DMS79 treated with DMSO at 0.1 percent for 48 hours (cell line): ENCODE measurements at regions not wholly inside any gene's neighbourhood (a gene's known extent, or its start where the extent isn't known, plus 50 kb on each side); places are given as distances from the start of the nearest gene placed in this dataset.

ENCODE experiments used
- DNase-seq: peaks from one replicate; lab custom pipeline; 2025; lab: John Stamatoyannopoulos, UW

DNA sequence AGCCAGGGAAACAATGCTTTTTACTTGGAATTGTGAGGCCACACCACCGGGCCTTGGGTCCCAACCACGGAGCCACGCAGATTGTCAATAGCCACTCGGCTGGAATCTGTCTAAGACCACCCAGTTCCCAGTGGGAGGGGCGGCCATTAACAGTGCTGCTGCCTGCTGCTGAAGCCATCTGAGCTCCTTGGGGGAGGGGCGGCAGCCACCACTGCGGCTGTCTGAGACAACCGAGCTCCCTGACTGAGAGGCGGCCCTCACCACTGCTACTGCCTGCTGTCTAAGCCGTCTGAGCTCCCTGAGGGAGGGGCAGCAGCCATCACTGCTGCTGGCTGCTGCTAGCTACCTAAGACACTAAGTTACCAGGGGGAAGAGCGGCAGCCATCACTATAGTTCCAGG is 64.3 kb downstream of the DMRTA2 start:
- no peak for DNase-seq

GRCh38 chr1:50357186-50357585 is 66.1 kb downstream of the DMRTA2 start:
- DNase-seq = no peak

DNA sequence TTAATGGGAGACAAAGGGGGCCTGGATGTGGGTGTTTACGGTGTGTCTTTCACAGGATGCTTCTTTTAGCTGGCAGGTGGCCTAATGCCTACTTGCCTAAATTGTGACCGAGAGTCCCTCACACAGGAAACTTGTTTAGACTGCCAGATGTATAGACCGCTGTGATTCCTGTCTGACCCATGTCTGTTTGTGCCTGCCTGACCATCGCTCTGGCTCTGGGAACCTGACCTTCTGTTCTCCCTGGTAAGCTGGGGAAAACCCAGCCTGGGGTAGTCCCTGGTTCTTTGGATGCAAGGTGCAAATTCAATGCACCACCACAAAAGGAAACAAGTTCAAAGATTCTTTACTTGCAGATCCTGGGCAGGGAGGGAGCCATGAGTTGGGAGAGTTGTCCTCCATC is 68.4 kb downstream of the DMRTA2 start:
- no peak for DNase-seq

GRCh38 chr1:50352428-50352827 is 70.8 kb downstream of the DMRTA2 start:
- DNase-seq = no peak

DNA sequence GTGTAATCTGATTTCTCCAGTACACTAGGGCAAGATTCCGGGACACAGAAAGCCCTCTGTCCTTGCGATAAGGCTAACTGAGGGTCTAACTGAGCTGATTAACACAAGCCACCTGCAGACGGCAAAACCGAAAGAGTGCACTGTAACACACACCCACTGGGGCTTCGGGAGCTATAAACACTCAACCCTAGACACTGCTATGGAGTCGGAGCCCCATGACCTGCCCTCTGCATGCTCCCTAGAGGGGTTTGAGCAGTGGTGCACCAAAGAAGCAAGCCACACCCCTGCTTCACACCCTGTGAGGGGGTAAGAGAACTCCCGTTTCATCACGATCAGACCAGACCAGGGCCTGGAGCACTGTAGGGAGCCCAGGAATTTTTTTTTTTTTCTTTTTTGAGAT is 72.4 kb downstream of the DMRTA2 start:
- no peak for DNase-seq

- no peak for DNase-seq
Observed at GRCh38 chr1:50350421-50350820, 72.8 kb downstream of the DMRTA2 start.

DNA sequence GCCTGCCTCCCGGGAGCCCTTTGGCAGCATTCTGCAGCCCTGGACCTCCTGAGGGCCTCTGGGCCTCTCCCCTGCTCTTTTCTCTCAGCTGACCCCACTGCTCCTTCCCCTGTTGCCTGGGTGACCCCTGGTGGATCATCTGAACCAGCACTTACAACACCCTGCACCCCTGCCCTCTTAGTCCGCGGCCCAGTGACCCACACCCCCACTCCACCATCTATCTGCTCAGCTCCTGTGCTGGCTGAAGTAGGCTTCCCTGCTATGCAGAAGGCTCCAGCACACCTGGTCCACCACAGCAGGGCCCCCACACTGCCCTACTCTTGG is 74.0 kb downstream of the DMRTA2 start:
- no peak for DNase-seq

DNA sequence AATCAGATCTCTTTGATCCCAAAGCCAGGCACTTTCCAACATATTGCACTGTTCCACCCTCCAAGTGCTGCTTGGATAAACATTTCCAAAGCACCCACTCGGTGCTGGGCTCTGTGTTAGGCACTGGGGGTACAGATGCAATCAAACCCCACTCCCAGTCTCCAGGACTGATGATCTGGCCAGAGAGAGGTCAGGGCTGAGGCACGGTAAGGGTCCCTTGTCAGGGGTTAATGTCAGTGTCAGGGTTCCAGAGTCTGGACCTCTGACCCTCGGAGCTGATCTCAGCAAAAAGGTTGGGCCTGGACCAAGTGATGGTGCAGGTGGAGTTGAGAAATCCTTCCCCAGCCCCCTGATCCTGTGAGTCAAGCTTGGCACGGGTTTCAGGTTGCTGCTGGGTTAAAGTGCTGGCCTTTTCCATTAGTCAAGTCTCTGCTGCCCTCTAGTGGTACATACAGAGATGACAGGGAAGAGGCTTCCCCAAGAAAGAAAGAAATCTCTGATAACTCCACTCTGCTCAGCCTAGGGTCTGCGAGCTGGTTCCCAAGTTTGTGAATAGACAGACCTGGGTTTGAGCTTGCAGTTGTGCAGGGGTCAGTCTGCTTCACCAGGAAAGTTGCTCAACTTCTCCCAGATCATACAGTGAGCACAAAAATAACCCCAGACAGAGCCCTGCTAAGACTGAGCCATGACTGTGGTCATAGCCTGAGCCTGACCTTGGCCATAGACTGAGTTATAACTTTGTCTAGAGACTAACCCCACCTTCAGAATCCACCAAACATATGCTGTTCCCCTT is 74.6 kb downstream of the DMRTA2 start:
- DNase-seq = peak; percentile 85

- DNase-seq = no peak
Observed at GRCh38 chr1:50347933-50348332, 75.3 kb downstream of the DMRTA2 start.

- no peak for DNase-seq
Observed at GRCh38 chr1:50346621-50347020, 76.6 kb downstream of the DMRTA2 start.

GRCh38 chr1:50343323-50343722 is 79.9 kb downstream of the DMRTA2 start:
- DNase-seq = peak; percentile 65

- DNase-seq = no peak
Observed at GRCh38 chr1:50342525-50342924, 80.7 kb downstream of the DMRTA2 start.

GRCh38 chr1:50335036-50335435 is 88.2 kb downstream of the DMRTA2 start:
- DNase-seq = no peak

- DNase-seq = no peak
Observed at GRCh38 chr1:50333595-50333974, 89.7 kb downstream of the DMRTA2 start.

DNA sequence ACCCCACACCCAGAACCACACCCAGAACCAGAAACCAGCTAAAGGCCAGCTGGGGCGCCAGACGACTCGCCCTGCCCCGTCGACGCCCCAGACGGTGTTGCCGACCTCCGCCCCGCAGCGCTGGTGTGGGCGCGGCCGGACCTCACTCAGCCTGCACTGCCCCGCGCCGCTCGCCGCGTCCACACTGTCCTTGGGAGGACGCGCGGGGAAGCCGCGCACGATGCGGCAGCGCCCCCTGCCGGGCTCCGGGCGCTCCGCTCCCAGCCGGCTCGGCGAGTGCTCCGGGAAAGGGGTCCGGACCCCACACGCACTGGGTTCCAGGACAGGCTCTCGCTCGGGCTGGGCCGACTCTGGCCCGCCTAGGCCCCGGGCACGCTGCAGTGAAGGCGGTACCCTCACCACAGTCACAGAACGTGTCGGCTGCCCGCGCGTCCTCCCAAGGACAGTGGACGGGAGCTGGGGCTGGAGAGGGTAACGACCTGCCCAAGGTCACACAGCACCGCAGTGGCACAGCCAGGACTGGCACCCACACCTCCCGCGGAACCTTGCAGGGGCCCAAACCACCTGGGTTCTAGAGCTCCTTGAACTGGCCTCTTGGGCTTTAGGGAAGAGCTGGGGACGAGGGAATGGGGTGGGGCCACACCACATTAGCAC is 90.2 kb downstream of the DMRTA2 start:
- DNase-seq = no peak

DNA sequence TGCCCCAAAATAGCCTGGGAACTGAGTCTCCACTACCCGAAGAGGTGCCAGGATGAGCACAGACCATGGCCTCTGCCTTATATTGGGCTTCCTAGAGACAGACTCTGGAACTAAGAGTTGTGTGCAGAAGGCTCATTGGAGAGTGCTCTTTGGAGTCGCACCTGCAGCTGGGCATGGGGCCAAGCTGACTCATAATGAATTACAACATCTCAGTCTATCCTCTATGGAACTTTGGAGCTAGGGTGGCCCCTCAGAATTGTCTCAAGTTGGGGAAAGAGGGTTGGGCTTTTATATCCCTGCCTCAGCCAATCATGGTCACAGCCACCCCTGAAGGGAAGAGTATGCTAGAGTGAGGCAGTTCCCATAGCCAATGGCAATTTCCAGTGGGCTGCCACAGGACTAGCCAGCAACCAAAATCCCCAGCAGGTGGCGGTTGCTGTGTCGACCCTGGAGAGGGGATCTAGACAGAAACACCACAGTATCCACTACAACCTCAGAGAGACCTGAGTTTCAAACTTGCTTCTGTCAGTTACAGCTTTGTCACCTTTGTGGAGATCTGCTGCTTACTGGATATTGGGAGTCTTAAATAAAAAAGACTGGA is 93.8 kb downstream of the DMRTA2 start:
- DNase-seq = no peak

- no peak for DNase-seq
Observed at GRCh38 chr1:50328552-50328951, 94.7 kb downstream of the DMRTA2 start.

DNA sequence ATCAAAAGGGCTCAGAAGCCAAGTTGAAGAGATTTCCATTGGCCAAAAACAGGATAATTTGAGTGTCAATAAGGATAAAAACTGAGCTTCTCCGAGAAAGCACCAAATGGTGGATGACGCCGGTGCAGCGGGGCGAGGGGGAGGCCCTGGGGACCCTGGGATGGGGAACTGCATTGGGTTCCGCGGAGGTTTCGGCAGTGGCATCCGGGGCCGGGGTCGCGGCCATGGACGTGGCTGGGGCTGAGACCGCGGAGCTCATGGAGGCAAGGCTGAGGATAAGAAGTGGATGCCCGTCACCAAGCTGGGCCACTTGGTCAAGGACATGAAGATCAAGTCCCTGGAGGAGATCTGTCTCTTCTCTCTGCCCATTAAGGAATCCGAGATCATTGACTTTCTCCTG is 97.2 kb downstream of the DMRTA2 start:
- no peak for DNase-seq

DNA sequence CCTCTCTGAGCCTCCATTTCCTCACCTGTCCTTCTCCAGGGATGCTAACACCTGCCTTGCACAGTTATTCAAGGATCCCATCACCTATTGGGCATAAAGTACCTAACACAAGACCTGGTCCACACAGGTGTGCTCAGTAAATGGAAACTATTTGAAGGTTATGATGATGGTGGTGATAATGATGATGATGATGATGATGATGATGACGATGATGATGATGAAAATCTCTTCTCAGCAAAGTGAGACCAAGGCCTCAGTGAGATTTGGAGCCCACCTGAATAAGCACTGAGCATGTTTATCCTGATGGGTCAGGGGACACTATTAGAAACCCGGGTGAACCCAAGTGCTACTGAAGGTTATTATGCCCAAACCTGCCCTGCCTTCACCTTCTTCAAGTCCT is 100.7 kb downstream of the DMRTA2 start:
- no peak for DNase-seq

DNA sequence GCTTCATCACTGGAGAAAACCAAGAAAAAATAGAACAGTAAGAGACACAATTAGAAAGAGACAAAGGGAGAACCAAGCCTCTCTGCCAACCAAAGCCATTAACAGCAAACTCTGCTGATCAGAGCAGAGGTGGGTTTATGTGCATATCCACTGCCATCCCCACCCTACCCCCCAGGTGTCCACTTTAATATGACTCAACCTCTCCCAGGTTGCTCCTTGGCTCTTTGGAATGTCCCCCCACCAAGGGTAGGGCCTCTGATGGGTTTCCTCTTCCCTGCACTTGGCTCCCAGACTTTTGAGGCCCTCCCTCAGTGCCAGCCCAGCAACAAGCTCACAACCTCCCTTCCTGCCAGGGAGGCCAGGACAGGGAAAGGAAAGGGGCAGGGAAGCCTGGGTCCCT is 104.8 kb downstream of the DMRTA2 start:
- no peak for DNase-seq

GRCh38 chr1:50308878-50309277 is 114.4 kb downstream of the DMRTA2 start:
- no peak for DNase-seq

DNA sequence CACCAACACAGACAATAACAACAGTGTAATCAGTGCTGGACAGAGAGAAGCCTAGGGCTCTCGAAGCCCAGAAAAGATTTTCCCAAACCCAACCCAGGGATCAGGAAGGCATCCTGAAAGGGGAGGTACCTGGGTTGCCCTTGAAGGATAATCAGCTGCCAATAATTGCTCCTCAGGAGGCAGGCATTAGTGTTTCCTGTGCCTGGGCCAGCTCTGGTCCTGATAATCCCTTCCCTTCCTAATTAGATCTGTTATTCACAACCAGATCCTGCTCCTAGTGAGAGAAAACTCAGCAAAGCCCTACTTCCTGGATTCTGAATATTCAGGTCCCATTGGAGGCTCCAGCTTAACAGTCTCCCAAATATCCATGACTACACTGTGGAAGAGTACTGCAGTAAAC is 117.4 kb downstream of the DMRTA2 start:
- DNase-seq = no peak

DNA sequence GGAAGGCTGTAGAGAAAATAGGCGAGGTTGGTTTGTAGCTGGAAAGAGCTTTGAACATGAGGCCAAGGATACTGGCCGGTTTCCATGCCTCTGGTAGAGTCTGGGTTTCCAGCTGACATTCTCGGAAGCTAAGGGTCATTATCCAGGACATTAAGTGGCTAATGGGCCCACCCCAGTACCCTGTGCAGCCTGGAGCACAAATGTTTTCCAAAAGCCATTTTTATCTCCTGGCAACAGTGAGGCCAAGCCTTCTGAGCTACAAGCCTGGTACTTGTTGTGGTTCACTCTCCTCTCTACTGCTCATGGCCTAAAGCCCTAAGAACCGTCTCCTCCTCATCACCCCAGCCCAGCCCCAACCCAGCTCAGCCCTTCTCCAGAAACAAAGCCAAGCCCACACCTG is 122.9 kb downstream of the DMRTA2 start:
- peak; percentile 72 for DNase-seq

- DNase-seq = no peak
Observed at GRCh38 chr1:50295566-50295965, 127.7 kb downstream of the DMRTA2 start.
